ENCODE measurements at regions not wholly inside any gene's neighbourhood (a gene's known extent, or its start where the extent isn't known, plus 50 kb on each side); places are given as distances from the start of the nearest gene placed in this dataset.
"Not testable (repeated sequence)": the region's sequence is repeated elsewhere in the genome, so short reads cannot be mapped to it uniquely, and the experiment has no call there.

- no peak for DNase-seq
Observed at GRCh38 chr2:3114406-3115185, 263.0 kb downstream of the EIPR1 start.

GRCh38 chr2:3113769-3114168, 263.8 kb downstream of the EIPR1 start:
- DNase-seq = no peak

GRCh38 chr2:3113122-3113521, 264.5 kb downstream of the EIPR1 start:
- DNase-seq = no peak

- no peak for DNase-seq
Observed at GRCh38 chr2:3112553-3112952, 265.1 kb downstream of the EIPR1 start.

- no peak for DNase-seq
Observed at GRCh38 chr2:3112131-3112530, 265.5 kb downstream of the EIPR1 start.

- DNase-seq = no peak
Observed at GRCh38 chr2:3110994-3111666, 266.5 kb downstream of the EIPR1 start.

GRCh38 chr2:3110555-3110954, 267.1 kb downstream of the EIPR1 start:
- DNase-seq = no peak

GRCh38 chr2:3108710-3109702, 268.6 kb downstream of the EIPR1 start:
- DNase-seq = no peak

GRCh38 chr2:3108105-3108504, 269.5 kb downstream of the EIPR1 start:
- DNase-seq = no peak

- no peak for DNase-seq
Observed at GRCh38 chr2:3107567-3107966, 270.1 kb downstream of the EIPR1 start.

GRCh38 chr2:3105814-3106569, 271.6 kb downstream of the EIPR1 start:
- DNase-seq = no peak

- not testable (repeated sequence) for DNase-seq
Observed at GRCh38 chr2:3104958-3105813, 272.4 kb downstream of the EIPR1 start.

GRCh38 chr2:3104261-3104660, 273.4 kb downstream of the EIPR1 start:
- no peak for DNase-seq

- no peak for DNase-seq
Observed at GRCh38 chr2:3102922-3103569, 274.6 kb downstream of the EIPR1 start.

GRCh38 chr2:3102081-3102921, 275.3 kb downstream of the EIPR1 start:
- DNase-seq = no peak

GRCh38 chr2:3101016-3101942, 276.3 kb downstream of the EIPR1 start:
- no peak for DNase-seq

GRCh38 chr2:3100386-3100785, 277.2 kb downstream of the EIPR1 start:
- no peak for DNase-seq

- no peak for DNase-seq
Observed at GRCh38 chr2:3099860-3100234, 277.8 kb downstream of the EIPR1 start.

All from fibroblast of upper back skin (primary cell).